Fibroblast of pulmonary artery (primary cell): ENCODE measurements at regions not wholly inside any gene's neighbourhood (a gene's known extent, or its start where the extent isn't known, plus 50 kb on each side); places are given as distances from the start of the nearest gene placed in this dataset.

Experiments
- DNase-seq: peaks from one replicate; pipeline ENCODE4 v3.0.0-alpha.2; 2010; ENCODE audit warnings: low read depth
- H3K4me3 ChIP-seq: replicated peaks from 2 replicates; pipeline ENCODE4 v1.5.1; 2011; ENCODE audit warnings: low read depth, mild to moderate bottlenecking, control low read depth, low read length, moderate library complexity
- CTCF ChIP-seq: IDR thresholded peaks from 2 replicates; pipeline ENCODE4 v1.5.1; 2011; ENCODE audit warnings: mild to moderate bottlenecking, control low read depth, low read length, inconsistent platforms; ENCODE audit errors: missing control alignments

GRCh38 chr14:58862416-58863160 is 224.8 kb downstream of the DACT1 start:
- no peak for DNase-seq
- no peak overlapping the region for H3K4me3 ChIP-seq
- no peak for TF ChIP-seq CTCF

DNA sequence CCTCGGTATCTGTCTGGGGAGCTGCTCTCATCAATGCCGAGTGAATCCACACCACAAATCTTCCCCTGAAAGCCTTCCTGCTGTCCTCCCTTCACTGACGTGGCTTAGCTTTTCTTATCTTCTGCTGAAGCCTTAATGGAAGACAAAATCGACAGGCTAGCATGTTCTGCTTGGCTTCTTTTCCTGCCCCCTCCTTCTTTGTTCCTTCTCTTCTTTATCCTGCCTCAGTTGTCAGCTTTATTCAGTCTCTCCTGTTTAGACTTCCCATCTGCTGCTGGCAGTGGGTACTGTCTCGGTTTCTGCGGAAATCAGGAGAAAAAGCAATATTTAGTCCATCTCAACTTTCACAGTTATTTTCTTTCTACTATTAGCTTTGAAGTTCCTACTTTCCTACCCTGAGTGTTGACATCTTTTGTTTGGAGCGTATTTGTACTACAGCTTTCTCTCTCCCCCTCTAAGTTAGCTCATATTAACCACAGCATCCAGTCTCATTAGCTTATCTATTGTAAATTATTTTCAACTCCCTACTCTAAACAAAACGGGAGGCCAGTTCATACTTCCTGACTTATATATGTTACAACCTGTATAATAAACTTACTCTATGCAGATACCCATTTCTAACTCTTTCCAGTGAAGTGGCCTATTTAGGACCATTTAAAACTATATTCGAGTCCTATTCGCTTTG is 226.0 kb downstream of the DACT1 start:
- DNase-seq = no peak
- H3K4me3 ChIP-seq = no peak overlapping the region
- TF ChIP-seq CTCF = no peak

DNA sequence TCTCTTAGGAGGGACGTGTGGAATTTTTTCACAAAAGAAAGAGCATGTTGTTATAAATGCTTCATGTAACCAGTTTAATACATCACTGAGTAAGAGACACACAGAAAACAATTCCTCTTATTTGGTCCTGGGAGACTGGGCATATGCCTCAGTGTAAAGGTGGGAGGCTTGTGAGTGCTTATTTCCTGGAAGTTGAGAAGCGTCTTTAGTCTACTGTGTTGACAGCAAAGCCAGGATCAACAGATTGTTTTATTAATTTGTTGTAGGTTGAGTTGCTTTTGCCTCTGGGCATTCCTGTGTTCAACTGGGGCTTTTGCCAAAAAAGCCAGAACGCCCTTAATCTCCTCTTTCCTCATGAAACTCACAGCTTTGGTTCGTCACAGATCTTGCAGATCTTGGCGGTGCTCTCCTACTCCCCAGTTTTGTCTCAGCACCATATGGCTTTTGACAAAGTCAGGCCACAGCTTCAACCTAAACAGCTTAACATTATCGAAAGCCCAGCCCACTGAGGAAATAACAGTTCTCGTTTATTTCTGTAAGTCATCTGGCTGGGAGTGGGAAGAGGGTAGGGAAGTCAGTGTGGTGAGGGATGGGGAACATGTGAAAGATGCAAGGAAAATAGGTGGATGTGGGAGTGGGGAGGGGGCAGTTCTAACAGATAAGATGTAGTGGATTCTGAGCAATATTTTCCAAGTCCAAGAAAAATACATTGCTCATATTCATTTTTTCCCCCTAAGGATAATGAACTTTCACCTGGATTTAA is 227.2 kb downstream of the DACT1 start:
- no peak for TF ChIP-seq CTCF
- DNase-seq = peak; percentile 95
- H3K4me3 ChIP-seq = no peak overlapping the region

DNA sequence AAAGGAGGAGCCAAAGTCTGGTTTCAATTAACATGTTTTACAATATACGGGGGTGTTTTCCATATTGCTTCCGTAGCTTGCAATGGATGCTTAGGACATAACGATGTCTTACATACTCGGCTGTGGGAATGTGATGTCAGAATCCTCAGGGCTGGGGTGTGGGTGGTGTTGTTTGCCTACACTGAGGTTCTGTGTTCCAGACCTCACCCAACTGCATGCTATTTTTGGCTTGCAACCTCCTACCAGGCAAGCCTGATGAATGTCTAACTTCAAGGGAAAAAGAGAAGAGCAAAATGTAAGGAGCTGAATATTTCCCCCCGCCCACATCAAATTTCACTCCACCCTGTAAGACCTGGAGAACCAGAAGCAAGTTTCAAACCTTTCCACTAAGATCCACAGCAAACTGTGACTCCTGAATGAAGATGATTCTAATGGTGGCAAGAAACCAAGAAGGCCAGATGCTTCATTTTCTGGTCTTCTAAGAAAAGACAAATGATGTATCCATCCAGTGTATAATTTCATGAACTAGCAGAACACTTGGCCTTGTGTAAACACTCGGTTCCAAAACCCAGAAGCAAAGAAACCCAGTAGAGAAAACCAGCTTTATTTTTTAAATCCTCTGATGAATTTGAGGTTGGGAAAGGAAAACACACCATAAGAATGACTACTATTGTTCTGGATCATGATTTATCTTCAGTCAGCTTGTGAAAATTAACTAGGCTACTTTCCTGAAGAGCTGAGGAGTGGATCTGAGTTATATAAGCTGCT is 227.9 kb downstream of the DACT1 start:
- peak; percentile 88 for DNase-seq
- no peak overlapping the region for H3K4me3 ChIP-seq
- no peak for TF ChIP-seq CTCF

GRCh38 chr14:58866391-58866790 is 228.6 kb downstream of the DACT1 start:
- no peak for TF ChIP-seq CTCF
- H3K4me3 ChIP-seq = no peak overlapping the region
- DNase-seq = peak; percentile 21

- no peak overlapping the region for H3K4me3 ChIP-seq
- no peak for DNase-seq
- TF ChIP-seq CTCF = no peak
Measured at GRCh38 chr14:58870961-58871360, 233.2 kb downstream of the DACT1 start.
